Naive thymus-derived CD8-positive, alpha-beta T cell (primary cell): ENCODE measurements at regions not wholly inside any gene's neighbourhood (a gene's known extent, or its start where the extent isn't known, plus 50 kb on each side); places are given as distances from the start of the nearest gene placed in this dataset.
"Not testable (repeated sequence)": the region's sequence is repeated elsewhere in the genome, so short reads cannot be mapped to it uniquely, and the experiment has no call there.

ENCODE experiments used
- ATAC-seq, 2 donors: fragments of 150-1000 bp; cut with Tn5 transposase in 1 of 2; sonication (Bioruptor Pico), chemical (Tn5 transposase) in 1 of 2; 1 replicate in 1 of 2; 2 replicates in 1 of 2; pipeline ENCODE4 v1.10.0; 2021; ENCODE audit warnings: mild to moderate bottlenecking in 2 of 2, moderate library complexity in 2 of 2
- POLR2A ChIA-PET: fragments of 350-600 bp; sonication (Branson Sonifier 250); formaldehyde crosslinking; loops from one replicate; lab custom pipeline; 2021; ENCODE audit warnings: antibody characterized with exemption; lab: Charles Lee
- DNase-seq, 10 donors: peaks; one replicate each; pipeline versions ENCODE4 v3.0.0 to v3.0.0-alpha.2; 2020 to 2022
- H3K27ac Mint-ChIP-seq, 10 donors: one replicate each; pipeline ENCODE4 v1.8.0; 2020 to 2022; ENCODE audit warnings: mild to moderate bottlenecking in 10 of 10, mixed read lengths in 10 of 10, moderate library complexity in 4 of 10, inconsistent platforms in 1 of 10
- H3K27me3 Mint-ChIP-seq, 5 donors: one replicate each; pipeline ENCODE4 v1.8.0; 2021 to 2022; ENCODE audit warnings: mixed read lengths in 5 of 5
- H3K36me3 Mint-ChIP-seq, 3 donors: one replicate each; pipeline ENCODE4 v1.8.0; 2020 to 2022; ENCODE audit warnings: mixed read lengths in 3 of 3, mild to moderate bottlenecking in 2 of 3, inconsistent platforms in 1 of 3
- H3K4me1 Mint-ChIP-seq, 4 donors: one replicate each; pipeline ENCODE4 v1.8.0; 2021 to 2022; ENCODE audit warnings: mixed read lengths in 4 of 4
- H3K4me3 Mint-ChIP-seq, 10 donors: one replicate each; pipeline ENCODE4 v1.8.0; 2020 to 2022; ENCODE audit warnings: mild to moderate bottlenecking in 10 of 10, mixed read lengths in 10 of 10, moderate library complexity in 6 of 10, inconsistent platforms in 1 of 10
- H3K9me3 Mint-ChIP-seq, 9 donors: one replicate each; pipeline ENCODE4 v1.8.0; 2020 to 2022; ENCODE audit warnings: mixed read lengths in 9 of 9, mild to moderate bottlenecking in 3 of 9, inconsistent platforms in 1 of 9, moderate library complexity in 1 of 9

DNA sequence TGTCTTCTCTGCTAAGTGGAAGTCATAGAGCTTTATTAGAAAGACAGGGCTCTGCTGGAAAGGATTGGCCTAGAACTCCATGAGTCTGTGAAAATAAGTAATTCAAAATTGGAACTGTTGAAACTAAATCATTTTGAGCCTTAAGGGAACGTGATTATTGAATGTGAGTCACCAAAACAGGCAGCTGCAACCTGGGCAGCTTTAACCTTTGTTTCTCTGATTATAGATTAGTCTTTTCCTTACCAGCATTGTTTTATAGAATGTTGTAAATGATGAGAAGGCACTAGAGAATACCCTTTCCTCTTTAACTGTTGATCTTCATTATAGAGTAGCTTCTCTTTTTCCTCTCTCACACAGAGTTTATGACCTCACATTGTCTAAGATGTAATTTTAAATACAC, 638.8 kb upstream of the SLITRK6 start:
- no peak for DNase-seq
- Mint-ChIP-seq H3K27me3 (no peaks in the 10 kb centered on the region), H3K36me3 (no peaks in the 10 kb centered on the region), H3K27ac (no peak overlapping the region), H3K4me3 (no peak overlapping the region), H3K9me3 (peaks cover 0 to 19% (median 8%) of the 10 kb centered on the region in 9 donors), H3K4me1 (no peaks in the 10 kb centered on the region)
- POLR2A ChIA-PET: no interaction called here
- no peak for ATAC-seq

GRCh38 chr13:86445206-86445605, 646.0 kb upstream of the SLITRK6 start:
- no peaks in the 10 kb centered on the region for H3K27me3 Mint-ChIP-seq
- POLR2A ChIA-PET: no interaction called here
- no peak overlapping the region for H3K4me3 Mint-ChIP-seq
- ATAC-seq: no peak
- no peaks in the 10 kb centered on the region for H3K36me3 Mint-ChIP-seq
- H3K9me3 Mint-ChIP-seq: peaks cover 0 to 22% (median 5%) of the 10 kb centered on the region in 9 donors
- H3K4me1 Mint-ChIP-seq: no peaks in the 10 kb centered on the region
- no peak overlapping the region for H3K27ac Mint-ChIP-seq
- no peak for DNase-seq

- no peak for DNase-seq
- Mint-ChIP-seq H3K36me3 (no peaks in the 10 kb centered on the region), H3K27ac (no peak overlapping the region), H3K4me3 (no peak overlapping the region), H3K9me3 (peaks cover 0 to 22% (median 5%) of the 10 kb centered on the region in 9 donors), H3K27me3 (no peaks in the 10 kb centered on the region), H3K4me1 (no peaks in the 10 kb centered on the region)
- POLR2A ChIA-PET: no interaction called here
- no peak for ATAC-seq
These were observed 646.5 kb upstream of the SLITRK6 start for GRCh38 chr13:86445672-86446071.

- no peak overlapping the region for H3K4me3 Mint-ChIP-seq
- ATAC-seq (no peak), DNase-seq (no peak)
- no peak overlapping the region for H3K27ac Mint-ChIP-seq
- H3K36me3 Mint-ChIP-seq: no peaks in the 10 kb centered on the region
- H3K9me3 Mint-ChIP-seq: peaks cover 0 to 22% (median 4%) of the 10 kb centered on the region in 9 donors
- no peaks in the 10 kb centered on the region for H3K27me3 Mint-ChIP-seq
- no peaks in the 10 kb centered on the region for H3K4me1 Mint-ChIP-seq
- POLR2A ChIA-PET: no interaction called here
These were observed 647.1 kb upstream of the SLITRK6 start for GRCh38 chr13:86446311-86446710.

DNA sequence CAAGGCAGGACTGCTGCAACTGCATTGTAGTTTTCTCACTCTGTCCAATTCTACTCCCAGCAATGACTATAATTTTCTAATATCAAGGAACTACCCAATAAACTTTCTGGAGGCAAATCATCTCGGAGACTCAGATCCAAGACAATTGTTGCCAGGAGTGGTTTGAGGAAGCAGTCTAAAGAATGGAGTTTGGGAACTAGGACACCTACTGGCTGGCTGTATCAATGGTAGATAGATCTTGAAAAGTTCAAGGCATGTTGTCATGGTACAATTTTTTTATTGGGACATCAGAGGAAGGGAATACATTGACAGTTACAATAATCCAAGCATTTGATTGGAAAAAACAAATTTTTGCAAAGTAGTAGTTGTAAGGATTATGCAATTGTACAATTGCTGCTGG, 648.3 kb upstream of the SLITRK6 start:
- Mint-ChIP-seq H3K27me3 (no peaks in the 10 kb centered on the region), H3K9me3 (peaks cover 0 to 22% (median 5%) of the 10 kb centered on the region in 9 donors), H3K4me3 (no peak overlapping the region), H3K27ac (no peak overlapping the region), H3K4me1 (no peaks in the 10 kb centered on the region), H3K36me3 (no peaks in the 10 kb centered on the region)
- POLR2A ChIA-PET: interaction anchor here (0.8 kb wide), 1 partner anchor 10 kb away, joined by 3 read pairs; no protein-coding TSS in a partner anchor
- ATAC-seq: no peak
- DNase-seq: no peak

- DNase-seq (no peak), ATAC-seq (no peak)
- POLR2A ChIA-PET: no interaction called here
- Mint-ChIP-seq H3K4me1 (no peaks in the 10 kb centered on the region), H3K27me3 (no peaks in the 10 kb centered on the region), H3K4me3 (no peak overlapping the region), H3K9me3 (peaks cover 0 to 7% (median 3%) of the 10 kb centered on the region in 9 donors), H3K27ac (no peak overlapping the region), H3K36me3 (no peaks in the 10 kb centered on the region)
These were observed 662.8 kb upstream of the SLITRK6 start for GRCh38 chr13:86462011-86462410.

DNA sequence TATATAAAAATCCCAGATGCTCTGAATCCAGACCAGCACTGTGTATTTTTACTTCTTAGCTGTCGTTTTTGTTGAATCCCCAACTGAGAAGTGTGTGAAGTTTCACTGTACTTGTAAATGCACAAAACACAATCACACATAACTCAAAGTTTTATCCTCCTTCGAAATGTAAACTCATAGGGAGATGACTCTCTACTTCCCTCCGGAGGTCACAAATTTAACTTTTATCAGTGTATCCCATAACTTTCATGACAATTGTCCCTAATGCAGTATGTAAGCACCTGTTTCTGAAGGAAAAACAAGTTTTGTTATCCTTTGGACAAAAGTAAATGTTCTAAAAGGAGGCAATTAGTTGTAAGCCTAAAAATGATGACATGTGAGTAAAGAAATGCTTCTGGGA, 665.0 kb upstream of the SLITRK6 start:
- H3K9me3 Mint-ChIP-seq: peaks cover 0 to 11% (median 5%) of the 10 kb centered on the region in 9 donors
- ATAC-seq: no peak
- POLR2A ChIA-PET: no interaction called here
- DNase-seq: no peak
- H3K36me3 Mint-ChIP-seq: no peaks in the 10 kb centered on the region
- H3K27ac Mint-ChIP-seq: no peak overlapping the region
- no peaks in the 10 kb centered on the region for H3K4me1 Mint-ChIP-seq
- H3K27me3 Mint-ChIP-seq: no peaks in the 10 kb centered on the region
- H3K4me3 Mint-ChIP-seq: no peak overlapping the region

GRCh38 chr13:86474971-86475370, 675.8 kb upstream of the SLITRK6 start:
- no peak overlapping the region for H3K27ac Mint-ChIP-seq
- no peaks in the 10 kb centered on the region for H3K27me3 Mint-ChIP-seq
- no peaks in the 10 kb centered on the region for H3K4me1 Mint-ChIP-seq
- H3K9me3 Mint-ChIP-seq: peaks cover 0 to 16% (median 2%) of the 10 kb centered on the region in 9 donors
- POLR2A ChIA-PET: no interaction called here
- no peak for DNase-seq
- no peak overlapping the region for H3K4me3 Mint-ChIP-seq
- no peak for ATAC-seq
- no peaks in the 10 kb centered on the region for H3K36me3 Mint-ChIP-seq

DNA sequence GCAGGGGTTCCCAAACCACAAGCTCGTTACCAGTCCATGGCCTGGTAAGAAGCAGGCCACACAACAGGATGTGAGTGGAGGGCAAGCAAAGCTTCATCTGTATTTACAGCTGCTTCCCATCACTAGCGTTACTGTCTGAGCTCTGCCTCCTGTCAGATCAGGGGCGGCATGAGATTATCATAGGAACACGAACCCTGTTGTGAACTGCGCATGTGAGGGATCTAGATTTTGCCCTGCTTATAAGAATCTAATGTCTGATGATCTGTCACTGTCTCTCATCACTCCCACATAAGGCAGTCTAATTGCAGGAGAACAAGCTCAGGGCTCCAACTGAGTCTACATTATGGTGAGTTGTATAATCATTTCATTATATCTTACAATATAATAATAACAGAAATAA, 677.4 kb upstream of the SLITRK6 start:
- Mint-ChIP-seq H3K4me1 (no peaks in the 10 kb centered on the region), H3K4me3 (no peak overlapping the region), H3K27me3 (no peaks in the 10 kb centered on the region), H3K27ac (no peak overlapping the region), H3K36me3 (no peaks in the 10 kb centered on the region), H3K9me3 (peaks cover 0 to 19% (median 2%) of the 10 kb centered on the region in 9 donors)
- POLR2A ChIA-PET: no interaction called here
- no peak for ATAC-seq
- DNase-seq: no peak

GRCh38 chr13:86486582-86486981, 687.4 kb upstream of the SLITRK6 start:
- peaks cover 0 to 28% (median 7%) of the 10 kb centered on the region in 9 donors for H3K9me3 Mint-ChIP-seq
- no peak overlapping the region for H3K27ac Mint-ChIP-seq
- H3K27me3 Mint-ChIP-seq: no peaks in the 10 kb centered on the region
- no peaks in the 10 kb centered on the region for H3K36me3 Mint-ChIP-seq
- DNase-seq (no peak), ATAC-seq (no peak)
- no peaks in the 10 kb centered on the region for H3K4me1 Mint-ChIP-seq
- H3K4me3 Mint-ChIP-seq: no peak overlapping the region
- POLR2A ChIA-PET: no interaction called here

- DNase-seq (no peak), ATAC-seq (no peak)
- no peak overlapping the region for H3K27ac Mint-ChIP-seq
- H3K36me3 Mint-ChIP-seq: no peaks in the 10 kb centered on the region
- no peaks in the 10 kb centered on the region for H3K27me3 Mint-ChIP-seq
- POLR2A ChIA-PET: no interaction called here
- H3K4me3 Mint-ChIP-seq: no peak overlapping the region
- H3K9me3 Mint-ChIP-seq: peaks cover 0 to 19% (median 5%) of the 10 kb centered on the region in 9 donors
- H3K4me1 Mint-ChIP-seq: no peaks in the 10 kb centered on the region
These were observed 691.9 kb upstream of the SLITRK6 start for GRCh38 chr13:86491121-86491520.

GRCh38 chr13:86501931-86502330, 702.7 kb upstream of the SLITRK6 start:
- ATAC-seq, POLR2A ChIA-PET, DNase-seq, H3K4me1 Mint-ChIP-seq, H3K27me3 Mint-ChIP-seq, H3K4me3 Mint-ChIP-seq, H3K27ac Mint-ChIP-seq, H3K36me3 Mint-ChIP-seq: not testable (repeated sequence)
- peaks cover 0 to 18% (median 3%) of the 10 kb centered on the region in 9 donors for H3K9me3 Mint-ChIP-seq

DNA sequence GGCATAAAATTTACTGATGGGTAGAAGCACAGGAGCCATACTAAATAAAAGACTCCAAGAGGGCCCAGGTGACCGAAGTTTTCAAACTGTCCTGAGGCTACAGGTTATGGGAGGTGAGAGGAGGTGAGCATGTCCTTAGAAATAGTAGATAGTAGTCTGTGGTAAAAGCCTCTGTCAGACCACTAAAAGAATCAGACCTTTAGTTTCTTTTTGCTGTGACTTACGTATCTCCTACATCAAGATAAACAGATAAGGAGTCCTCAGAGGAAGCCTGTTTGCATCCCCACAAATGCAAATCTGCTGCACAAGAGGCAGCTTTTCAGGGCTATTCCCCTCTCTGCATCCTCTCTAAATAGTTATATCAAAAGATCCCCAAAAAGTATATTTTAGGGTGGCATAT, 711.6 kb upstream of the SLITRK6 start:
- Mint-ChIP-seq H3K4me1 (no peaks in the 10 kb centered on the region), H3K4me3 (no peak overlapping the region), H3K27me3 (no peaks in the 10 kb centered on the region), H3K9me3 (peaks cover 0 to 19% (median 8%) of the 10 kb centered on the region in 9 donors), H3K36me3 (no peaks in the 10 kb centered on the region), H3K27ac (no peak overlapping the region)
- POLR2A ChIA-PET: no interaction called here
- DNase-seq (no peak), ATAC-seq (no peak)

DNA sequence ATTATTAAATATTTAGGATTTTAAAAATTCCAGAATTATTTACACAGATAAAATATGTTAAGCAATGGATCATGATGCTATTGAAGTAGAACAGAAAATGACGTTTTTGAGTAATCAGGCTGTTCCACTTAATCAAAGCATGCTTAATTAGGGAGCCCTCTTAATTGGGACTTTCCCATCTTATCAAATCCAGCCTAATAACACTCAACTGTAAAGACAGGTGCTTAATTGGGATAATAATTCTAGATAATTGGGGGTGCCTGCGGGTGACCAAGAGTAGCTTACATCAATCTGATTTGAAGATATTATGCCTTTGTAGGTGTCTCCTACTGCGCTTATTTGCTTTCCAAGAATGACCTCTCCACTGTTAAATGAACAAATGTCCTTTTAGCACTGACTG, 742.2 kb upstream of the SLITRK6 start:
- H3K4me3 Mint-ChIP-seq: no peak overlapping the region
- POLR2A ChIA-PET: no interaction called here
- H3K9me3 Mint-ChIP-seq: peaks cover 0 to 15% (median 2%) of the 10 kb centered on the region in 9 donors

More for the DNA sequence above, 742.2 kb upstream of the SLITRK6 start:
- Mint-ChIP-seq H3K4me1 (no peaks in the 10 kb centered on the region), H3K36me3 (no peaks in the 10 kb centered on the region), H3K27ac (no peak overlapping the region), H3K27me3 (no peaks in the 10 kb centered on the region)
- ATAC-seq: no peak
- no peak for DNase-seq
